Esophagus muscularis mucosa (tissue), 3 donors: ENCODE measurements at regions not wholly inside any gene's neighbourhood (a gene's known extent, or its start where the extent isn't known, plus 50 kb on each side); places are given as distances from the start of the nearest gene placed in this dataset.

Experiments
- POLR2A ChIP-seq: fragments of 450-650 bp; IDR thresholded peaks from one replicate; pipeline ENCODE4 v1.6.1; 2017; ENCODE audit warnings: antibody characterized with exemption, moderate library complexity, mild to moderate bottlenecking, low read depth
- TF ChIP-seq, protein P1 (sequence below), 3 experiments: fragments of 200-600 bp in 2 of 3; fragments of 450-650 bp in 1 of 3; sonication (generic) in 2 of 3; IDR thresholded peaks; one replicate each; pipeline ENCODE4 v1.5.1; 2017 to 2019; ENCODE audit warnings: antibody characterized with exemption in 3 of 3, mild to moderate bottlenecking in 2 of 3, moderate library complexity in 1 of 3

GRCh38 chr13:79231887-79232286, 174.2 kb downstream of the RBM26 start:
- TF ChIP-seq, protein P1, sequence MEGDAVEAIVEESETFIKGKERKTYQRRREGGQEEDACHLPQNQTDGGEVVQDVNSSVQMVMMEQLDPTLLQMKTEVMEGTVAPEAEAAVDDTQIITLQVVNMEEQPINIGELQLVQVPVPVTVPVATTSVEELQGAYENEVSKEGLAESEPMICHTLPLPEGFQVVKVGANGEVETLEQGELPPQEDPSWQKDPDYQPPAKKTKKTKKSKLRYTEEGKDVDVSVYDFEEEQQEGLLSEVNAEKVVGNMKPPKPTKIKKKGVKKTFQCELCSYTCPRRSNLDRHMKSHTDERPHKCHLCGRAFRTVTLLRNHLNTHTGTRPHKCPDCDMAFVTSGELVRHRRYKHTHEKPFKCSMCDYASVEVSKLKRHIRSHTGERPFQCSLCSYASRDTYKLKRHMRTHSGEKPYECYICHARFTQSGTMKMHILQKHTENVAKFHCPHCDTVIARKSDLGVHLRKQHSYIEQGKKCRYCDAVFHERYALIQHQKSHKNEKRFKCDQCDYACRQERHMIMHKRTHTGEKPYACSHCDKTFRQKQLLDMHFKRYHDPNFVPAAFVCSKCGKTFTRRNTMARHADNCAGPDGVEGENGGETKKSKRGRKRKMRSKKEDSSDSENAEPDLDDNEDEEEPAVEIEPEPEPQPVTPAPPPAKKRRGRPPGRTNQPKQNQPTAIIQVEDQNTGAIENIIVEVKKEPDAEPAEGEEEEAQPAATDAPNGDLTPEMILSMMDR (IDR thresholded peaks at IDR 0.05) = no peak
- no peak for TF ChIP-seq POLR2A
